AG09319 (cell line): ENCODE measurements at regions not wholly inside any gene's neighbourhood (a gene's known extent, or its start where the extent isn't known, plus 50 kb on each side); places are given as distances from the start of the nearest gene placed in this dataset.

Experiments used
- DNase-seq: peaks from one replicate; pipeline ENCODE4 v3.0.0-alpha.2; 2010; ENCODE audit warnings: low read depth; ENCODE audit errors: extremely low read depth
- TF ChIP-seq, protein P1 (sequence below): IDR thresholded peaks from 2 replicates; pipeline ENCODE4 v1.5.1; 2011; ENCODE audit warnings: low read depth, mild to moderate bottlenecking, inconsistent platforms, low read length, moderate library complexity

DNA sequence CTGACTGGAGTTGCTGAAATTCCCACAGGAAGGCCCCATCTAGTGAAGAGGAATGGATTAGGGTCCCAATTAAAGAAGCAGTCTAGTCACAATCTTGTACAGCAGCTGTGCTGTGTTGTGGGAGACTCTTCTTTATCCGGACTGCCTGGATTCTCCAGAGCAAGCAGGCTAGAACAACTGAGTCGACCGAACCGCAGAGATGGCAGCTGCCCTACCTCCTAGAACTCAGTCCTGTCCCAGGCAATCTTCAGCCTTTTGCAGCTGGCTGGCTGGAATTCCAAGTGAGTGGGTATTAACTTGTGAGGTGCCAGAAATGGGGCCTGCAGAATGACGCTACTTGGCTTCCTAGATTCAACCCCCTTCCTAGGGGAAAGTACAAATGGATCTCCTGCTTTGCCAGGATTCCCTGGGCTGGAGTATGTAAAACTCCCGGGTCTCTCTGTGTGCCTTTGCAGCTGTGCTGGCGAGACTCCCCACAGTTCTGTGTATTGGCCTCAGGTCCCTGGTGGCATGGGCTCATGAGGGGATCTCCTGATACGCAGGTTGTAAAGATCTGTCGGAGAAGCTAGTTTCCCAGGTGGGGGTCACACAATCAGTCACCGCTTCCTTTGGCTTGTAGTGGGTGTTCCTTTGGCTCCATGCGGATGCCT, 1952.6 kb upstream of the LRRTM1 start:
- DNase-seq = no peak
- TF ChIP-seq, protein P1, sequence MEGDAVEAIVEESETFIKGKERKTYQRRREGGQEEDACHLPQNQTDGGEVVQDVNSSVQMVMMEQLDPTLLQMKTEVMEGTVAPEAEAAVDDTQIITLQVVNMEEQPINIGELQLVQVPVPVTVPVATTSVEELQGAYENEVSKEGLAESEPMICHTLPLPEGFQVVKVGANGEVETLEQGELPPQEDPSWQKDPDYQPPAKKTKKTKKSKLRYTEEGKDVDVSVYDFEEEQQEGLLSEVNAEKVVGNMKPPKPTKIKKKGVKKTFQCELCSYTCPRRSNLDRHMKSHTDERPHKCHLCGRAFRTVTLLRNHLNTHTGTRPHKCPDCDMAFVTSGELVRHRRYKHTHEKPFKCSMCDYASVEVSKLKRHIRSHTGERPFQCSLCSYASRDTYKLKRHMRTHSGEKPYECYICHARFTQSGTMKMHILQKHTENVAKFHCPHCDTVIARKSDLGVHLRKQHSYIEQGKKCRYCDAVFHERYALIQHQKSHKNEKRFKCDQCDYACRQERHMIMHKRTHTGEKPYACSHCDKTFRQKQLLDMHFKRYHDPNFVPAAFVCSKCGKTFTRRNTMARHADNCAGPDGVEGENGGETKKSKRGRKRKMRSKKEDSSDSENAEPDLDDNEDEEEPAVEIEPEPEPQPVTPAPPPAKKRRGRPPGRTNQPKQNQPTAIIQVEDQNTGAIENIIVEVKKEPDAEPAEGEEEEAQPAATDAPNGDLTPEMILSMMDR = no peak

DNA sequence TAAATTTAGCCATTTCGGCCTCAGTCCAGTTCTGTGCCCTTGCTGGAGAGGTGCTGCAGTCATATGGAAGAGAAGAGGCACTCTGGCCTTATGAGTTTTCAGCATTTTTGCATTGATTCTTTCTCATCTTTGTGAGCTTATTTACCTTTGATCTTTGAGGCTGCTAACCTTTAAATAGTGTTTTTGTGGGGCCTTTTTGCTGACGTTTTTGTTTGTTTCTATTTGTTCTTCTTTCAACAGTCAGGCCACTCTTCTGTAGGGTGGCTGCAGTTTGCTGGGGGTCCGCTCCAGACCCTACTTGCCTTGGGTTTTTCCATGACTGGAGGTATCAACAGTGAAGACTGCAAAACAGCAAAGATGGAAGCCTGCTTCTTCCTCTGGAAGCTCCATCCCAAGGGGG, 1951.7 kb upstream of the LRRTM1 start:
- TF ChIP-seq, protein P1 = no peak
- DNase-seq = no peak

GRCh38 chr2:82254728-82255127, 1950.2 kb upstream of the LRRTM1 start:
- TF ChIP-seq, protein P1 = no peak
- no peak for DNase-seq

- TF ChIP-seq, protein P1 = no peak
- no peak for DNase-seq
Observed at GRCh38 chr2:82246220-82246775, 1941.7 kb upstream of the LRRTM1 start.

DNA sequence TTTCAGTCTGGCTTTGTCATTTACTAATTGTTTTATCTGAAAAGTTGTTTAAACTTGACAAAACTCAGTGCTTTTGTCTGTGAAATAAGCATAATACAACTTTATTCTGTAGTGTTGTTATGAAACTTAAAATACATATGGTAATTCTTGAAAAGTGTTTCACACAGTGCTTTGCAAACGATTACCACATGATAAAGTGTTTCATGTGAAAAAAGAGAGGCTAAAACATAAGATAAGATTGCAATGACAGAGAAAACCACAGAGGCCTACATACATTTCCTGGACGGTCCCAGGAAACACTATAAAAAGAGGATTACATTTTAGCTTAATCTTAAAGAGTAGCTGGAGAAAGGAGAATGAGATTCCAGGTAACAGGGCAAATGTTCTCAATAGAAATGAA, 1934.6 kb upstream of the LRRTM1 start:
- DNase-seq = no peak
- TF ChIP-seq, protein P1 = no peak

DNA sequence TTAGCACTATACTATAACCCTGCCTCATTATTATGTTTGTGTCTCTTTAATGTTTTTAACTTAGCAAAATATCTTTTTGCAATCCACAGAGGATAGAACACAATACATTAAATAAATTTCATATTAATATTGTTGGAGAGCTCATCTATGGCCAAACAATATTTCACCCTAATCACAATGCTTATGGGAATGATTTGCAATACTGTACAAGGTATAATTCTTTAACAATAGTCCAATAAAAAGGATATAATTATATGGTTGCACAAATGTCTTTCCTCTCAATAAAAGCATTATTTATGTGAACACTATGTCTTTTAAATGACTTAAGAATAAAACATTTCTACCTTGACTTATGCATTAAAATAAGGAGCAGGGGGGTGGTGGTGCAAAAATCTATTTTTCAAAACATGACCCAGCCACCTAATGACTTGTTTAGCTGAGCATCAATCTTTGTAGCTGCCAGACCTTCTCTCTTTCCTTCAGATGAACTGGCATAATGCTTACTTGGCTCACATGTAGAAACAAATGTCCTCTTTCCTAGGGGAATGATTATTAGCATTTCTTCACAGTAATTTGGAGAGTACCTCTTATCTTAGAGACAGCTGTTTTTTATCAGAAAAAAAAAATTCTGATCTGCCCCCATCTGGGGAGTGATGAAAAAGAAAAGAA, 1933.6 kb upstream of the LRRTM1 start:
- TF ChIP-seq, protein P1 = no peak
- no peak for DNase-seq

DNA sequence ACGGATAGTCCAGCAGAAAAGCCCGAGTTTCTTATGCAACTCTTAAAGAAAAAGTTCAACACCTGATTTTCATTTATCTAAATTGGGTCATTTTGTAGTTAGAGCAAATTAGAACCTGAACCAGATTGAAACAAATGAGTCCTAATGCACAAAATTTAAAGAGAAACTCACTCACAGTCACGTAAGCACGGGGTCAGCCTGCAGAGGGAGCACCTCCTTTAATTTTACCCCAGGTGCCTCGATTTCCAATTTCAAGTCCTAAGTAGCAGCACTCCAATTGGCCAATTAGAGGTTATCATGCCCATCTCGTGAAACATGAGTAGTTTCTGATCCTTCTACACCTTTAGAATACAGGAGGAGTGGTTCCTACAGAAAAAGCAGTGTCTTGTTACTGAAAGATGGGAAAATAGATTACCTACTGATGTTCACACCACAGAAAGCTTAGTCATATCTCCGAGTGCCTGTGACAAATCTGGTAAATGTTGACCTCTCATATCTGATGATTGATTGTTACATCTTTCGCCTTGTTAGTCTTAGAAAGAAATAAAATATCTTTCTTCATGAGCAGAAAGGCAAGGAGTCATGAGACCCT, 1929.8 kb upstream of the LRRTM1 start:
- TF ChIP-seq, protein P1 = no peak
- DNase-seq = no peak
